H9 (cell line): ENCODE measurements at regions not wholly inside any gene's neighbourhood (a gene's known extent, or its start where the extent isn't known, plus 50 kb on each side); places are given as distances from the start of the nearest gene placed in this dataset.

Source experiments
- DNase-seq: peaks from one replicate; pipeline ENCODE4 v3.0.0-alpha.2; 2017
- H2AFZ ChIP-seq: one replicate; pipeline ENCODE4 v1.6.1; 2013; ENCODE audit warnings: mild to moderate bottlenecking, low read length, control low read depth, moderate library complexity
- H2AK5ac ChIP-seq: 2 replicates; pipeline ENCODE4 v1.6.1; 2013; ENCODE audit warnings: low read length, control low read depth, mixed read lengths; ENCODE audit not compliant: insufficient read length
- H2BK120ac ChIP-seq: one replicate; pipeline ENCODE4 v1.6.1; 2013; ENCODE audit warnings: low read depth, mild to moderate bottlenecking, low read length, control low read depth, inconsistent platforms; ENCODE audit not compliant: poor library complexity, severe bottlenecking
- H2BK12ac ChIP-seq: 2 replicates; pipeline ENCODE4 v1.6.1; 2013; ENCODE audit warnings: low read length, control low read depth, mixed read lengths, low read depth; ENCODE audit not compliant: insufficient read length
- H2BK15ac ChIP-seq: 2 replicates; pipeline ENCODE4 v1.6.1; 2013; ENCODE audit warnings: low read depth, low read length, control low read depth
- H2BK20ac ChIP-seq: one replicate; pipeline ENCODE4 v1.6.1; 2013; ENCODE audit warnings: low read depth, mild to moderate bottlenecking, low read length, control low read depth, inconsistent platforms; ENCODE audit not compliant: poor library complexity, severe bottlenecking
- H2BK5ac ChIP-seq: 2 replicates; pipeline ENCODE4 v1.6.1; 2013; ENCODE audit warnings: low read length, control low read depth, mixed read lengths; ENCODE audit not compliant: insufficient read length
- H3K14ac ChIP-seq: 2 replicates; pipeline ENCODE4 v1.6.1; 2013; ENCODE audit warnings: low read length, control low read depth; ENCODE audit not compliant: insufficient read depth
- H3K18ac ChIP-seq: 2 replicates; pipeline ENCODE4 v1.6.1; 2013; ENCODE audit warnings: low read depth, mild to moderate bottlenecking, mixed read lengths, low read length, control low read depth; ENCODE audit not compliant: insufficient read length
- H3K23ac ChIP-seq: 2 replicates; pipeline ENCODE4 v1.6.1; 2013; ENCODE audit warnings: low read length, control low read depth, mixed read lengths, low read depth; ENCODE audit not compliant: insufficient read length
- H3K23me2 ChIP-seq: 2 replicates; pipeline ENCODE4 v1.6.1; 2013; ENCODE audit warnings: low read depth, mild to moderate bottlenecking, mixed read lengths, low read length, control low read depth; ENCODE audit not compliant: insufficient read length, poor library complexity, severe bottlenecking
- H3K27ac ChIP-seq: 2 replicates; pipeline ENCODE4 v1.5.1; 2013; ENCODE audit warnings: low read length, control low read depth, mixed read lengths, low read depth; ENCODE audit not compliant: insufficient read length
- H3K27me3 ChIP-seq: 2 replicates; pipeline ENCODE4 v1.6.1; 2013; ENCODE audit warnings: low read length, control low read depth, inconsistent platforms; ENCODE audit not compliant: insufficient read depth
- H3K4ac ChIP-seq: 2 replicates; pipeline ENCODE4 v1.6.1; 2013; ENCODE audit warnings: low read depth, mild to moderate bottlenecking, control low read depth, inconsistent platforms, low read length, moderate library complexity
- H3K4me1 ChIP-seq: 2 replicates; pipeline ENCODE4 v1.6.1; 2013; ENCODE audit warnings: low read length, control low read depth, inconsistent platforms; ENCODE audit not compliant: insufficient read depth
- H3K4me2 ChIP-seq: 2 replicates; pipeline ENCODE4 v1.6.1; 2013; ENCODE audit warnings: low read length, control low read depth, mixed read lengths; ENCODE audit not compliant: insufficient read length, insufficient read depth
- H3K56ac ChIP-seq: 2 replicates; pipeline ENCODE4 v1.6.1; 2013; ENCODE audit warnings: low read depth, mild to moderate bottlenecking, mixed read lengths, low read length, control low read depth; ENCODE audit not compliant: insufficient read length
- H3K79me1 ChIP-seq: 2 replicates; pipeline ENCODE4 v1.6.1; 2013; ENCODE audit warnings: low read depth, mild to moderate bottlenecking, moderate library complexity, low read length, control low read depth, inconsistent platforms; ENCODE audit not compliant: insufficient read depth, poor library complexity, severe bottlenecking
- H3K79me2 ChIP-seq: 2 replicates; pipeline ENCODE4 v1.6.1; 2013; ENCODE audit warnings: low read length, control low read depth, inconsistent platforms; ENCODE audit not compliant: insufficient read depth
- H3K9ac ChIP-seq: 2 replicates; pipeline ENCODE4 v1.6.1; 2013; ENCODE audit warnings: low read length, control low read depth, mixed read lengths; ENCODE audit not compliant: insufficient read length; ENCODE audit errors: extremely low read depth
- H3K9me3 ChIP-seq: one replicate; pipeline ENCODE4 v1.6.1; 2013; ENCODE audit warnings: low read depth, low read length, inconsistent platforms; ENCODE audit not compliant: control insufficient read depth
- H3T11ph ChIP-seq: one replicate; pipeline ENCODE4 v1.6.1; 2013; ENCODE audit warnings: mild to moderate bottlenecking, low read length, control low read depth, inconsistent platforms
- H4K20me1 ChIP-seq: one replicate; pipeline ENCODE4 v1.6.1; 2013; ENCODE audit not compliant: control insufficient read depth, insufficient read length, insufficient read depth
- H4K5ac ChIP-seq: 2 replicates; pipeline ENCODE4 v1.6.1; 2013; ENCODE audit warnings: low read depth, mild to moderate bottlenecking, mixed read lengths, low read length, control low read depth; ENCODE audit not compliant: insufficient read length
- H4K8ac ChIP-seq: replicated peaks from 2 replicates; pipeline ENCODE4 v1.6.1; 2013; ENCODE audit warnings: low read length, control low read depth, mixed read lengths, low read depth; ENCODE audit not compliant: insufficient read length
- H4K91ac ChIP-seq: 2 replicates; pipeline ENCODE4 v1.6.1; 2013; ENCODE audit warnings: low read depth, mild to moderate bottlenecking, moderate library complexity, mixed read lengths, low read length, control low read depth; ENCODE audit not compliant: insufficient read length
- H3K27ac Mint-ChIP-seq, 3 experiments: 2 replicates in 2 of 3; 3 replicates in 1 of 3; pipeline ENCODE4 v1.8.0; 2020 to 2021; ENCODE audit warnings: mixed read lengths in 3 of 3, mild to moderate bottlenecking in 1 of 3, moderate library complexity in 1 of 3
- H3K27me3 Mint-ChIP-seq: 2 replicates; pipeline ENCODE4 v1.8.0; 2021; ENCODE audit warnings: low read depth, mild to moderate bottlenecking, moderate library complexity, mixed read lengths
- H3K36me3 Mint-ChIP-seq, 3 experiments: 2 replicates in 2 of 3; 3 replicates in 1 of 3; pipeline ENCODE4 v1.8.0; 2020 to 2021; ENCODE audit warnings: low read depth in 3 of 3, mixed read lengths in 3 of 3; ENCODE audit not compliant: insufficient read depth in 1 of 3
- H3K4me1 Mint-ChIP-seq, 2 experiments: 2 replicates each; pipeline ENCODE4 v1.8.0; 2020; ENCODE audit warnings: mixed read lengths in 2 of 2
- H3K4me3 Mint-ChIP-seq, 2 experiments: 2 replicates in 1 of 2; 3 replicates in 1 of 2; pipeline ENCODE4 v1.8.0; 2020 to 2021; ENCODE audit warnings: mild to moderate bottlenecking in 2 of 2, mixed read lengths in 2 of 2, moderate library complexity in 1 of 2
- H3K9me3 Mint-ChIP-seq, 2 experiments: 2 replicates in 1 of 2; 3 replicates in 1 of 2; pipeline ENCODE4 v1.8.0; 2020; ENCODE audit warnings: mild to moderate bottlenecking in 2 of 2, mixed read lengths in 2 of 2, moderate library complexity in 1 of 2
- WGBS: extraction: QIAGEN DNeasy Blood & Tissue Kit; methylation state at CpG from one replicate; pipeline ENCODE4 v1.1.7; 2013; ENCODE audit warnings: missing lambda C conversion rate, low lambda C conversion rate, mixed read lengths; ENCODE audit not compliant: insufficient read length; ENCODE audit errors: extremely low coverage; 5-methylcytosine and 5-hydroxymethylcytosine counted together
- TF ChIP-seq, protein P1 (sequence below): fragments of 200-600 bp; sonication (generic); conservative IDR thresholded peaks from 3 replicates; pipeline ENCODE4 v1.8.0; 2021; ENCODE audit warnings: antibody characterized with exemption, mild to moderate bottlenecking

DNA sequence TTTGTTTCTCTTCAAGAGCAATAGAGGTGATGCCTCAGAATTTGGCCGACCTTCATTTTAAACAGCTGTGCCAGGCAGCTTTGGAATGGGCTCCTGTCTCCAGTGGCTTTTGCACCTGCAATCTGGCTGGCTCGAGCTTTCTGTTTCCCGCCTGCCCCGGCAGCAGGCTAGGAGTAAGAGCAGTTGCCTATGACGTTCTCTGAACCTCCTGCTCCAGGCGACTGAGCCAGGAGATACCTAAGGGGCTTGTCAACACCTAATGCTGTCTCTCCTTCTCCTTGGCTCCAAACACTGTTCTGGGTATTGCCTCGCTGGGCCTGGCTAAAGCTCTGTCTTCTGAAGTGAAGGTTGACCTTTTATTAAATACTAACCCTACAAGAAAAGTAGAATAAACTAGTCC, 229.9 kb downstream of the LRRN1 start:
- H3K9me3 ChIP-seq = no peaks in the 10 kb centered on the region
- H2AFZ ChIP-seq = no peak overlapping the region
- no peak overlapping the region for H4K5ac ChIP-seq
- H3K23me2 ChIP-seq = no peaks in the 10 kb centered on the region
- H3K79me1 ChIP-seq = no peaks in the 10 kb centered on the region
- no peaks in the 10 kb centered on the region for H3K36me3 Mint-ChIP-seq
- no peak overlapping the region for H2BK12ac ChIP-seq
- H4K91ac ChIP-seq = no peak overlapping the region
- no peak overlapping the region for H2BK15ac ChIP-seq
- H3K4me1 ChIP-seq = no peaks in the 10 kb centered on the region
- H3K27me3 ChIP-seq = no peaks in the 10 kb centered on the region
- no peak overlapping the region for H2AK5ac ChIP-seq
- no peaks in the 10 kb centered on the region for H3K4me1 Mint-ChIP-seq
- TF ChIP-seq, protein P1, sequence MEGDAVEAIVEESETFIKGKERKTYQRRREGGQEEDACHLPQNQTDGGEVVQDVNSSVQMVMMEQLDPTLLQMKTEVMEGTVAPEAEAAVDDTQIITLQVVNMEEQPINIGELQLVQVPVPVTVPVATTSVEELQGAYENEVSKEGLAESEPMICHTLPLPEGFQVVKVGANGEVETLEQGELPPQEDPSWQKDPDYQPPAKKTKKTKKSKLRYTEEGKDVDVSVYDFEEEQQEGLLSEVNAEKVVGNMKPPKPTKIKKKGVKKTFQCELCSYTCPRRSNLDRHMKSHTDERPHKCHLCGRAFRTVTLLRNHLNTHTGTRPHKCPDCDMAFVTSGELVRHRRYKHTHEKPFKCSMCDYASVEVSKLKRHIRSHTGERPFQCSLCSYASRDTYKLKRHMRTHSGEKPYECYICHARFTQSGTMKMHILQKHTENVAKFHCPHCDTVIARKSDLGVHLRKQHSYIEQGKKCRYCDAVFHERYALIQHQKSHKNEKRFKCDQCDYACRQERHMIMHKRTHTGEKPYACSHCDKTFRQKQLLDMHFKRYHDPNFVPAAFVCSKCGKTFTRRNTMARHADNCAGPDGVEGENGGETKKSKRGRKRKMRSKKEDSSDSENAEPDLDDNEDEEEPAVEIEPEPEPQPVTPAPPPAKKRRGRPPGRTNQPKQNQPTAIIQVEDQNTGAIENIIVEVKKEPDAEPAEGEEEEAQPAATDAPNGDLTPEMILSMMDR = no peak
- H3K4me2 ChIP-seq = no peak overlapping the region
- DNase-seq = no peak
- no peak overlapping the region for H2BK120ac ChIP-seq
- H3T11ph ChIP-seq = no peak overlapping the region
- H3K14ac ChIP-seq = no peak overlapping the region
- no CpG with 5 or more reads among the region's 7 CpGs for WGBS
- no peak overlapping the region for H3K4ac ChIP-seq
- no peaks in the 10 kb centered on the region for H3K9me3 Mint-ChIP-seq
- H3K79me2 ChIP-seq = no peaks in the 10 kb centered on the region
- H3K18ac ChIP-seq = no peak overlapping the region
- H3K27ac ChIP-seq = no peak overlapping the region
- H3K27me3 Mint-ChIP-seq = peaks cover 24% of the 10 kb centered on the region
- H3K23ac ChIP-seq = no peak overlapping the region
- no peak overlapping the region for H4K8ac ChIP-seq
- no peaks in the 10 kb centered on the region for H4K20me1 ChIP-seq
- H2BK20ac ChIP-seq = no peak overlapping the region
- no peak overlapping the region for H3K56ac ChIP-seq
- H3K4me3 Mint-ChIP-seq = no peak overlapping the region
- no peak overlapping the region for H2BK5ac ChIP-seq
- H3K27ac Mint-ChIP-seq = no peak overlapping the region
- H3K9ac ChIP-seq = no peak overlapping the region
